Urothelium cell line (cell line): ENCODE measurements at regions not wholly inside any gene's neighbourhood (a gene's known extent, or its start where the extent isn't known, plus 50 kb on each side); places are given as distances from the start of the nearest gene placed in this dataset.

Experiments used
- DNase-seq: peaks from one replicate; pipeline ENCODE4 v3.0.0; 2011; ENCODE audit warnings: low spot score, mixed read lengths
- FAIRE-seq: peaks from 2 replicates; lab custom pipeline; 2011; peaks lifted over from hg19 to GRCh38; lab: Jason Lieb, UNC

GRCh38 chrX:39164212-39164611 lies 363.0 kb downstream of the MID1IP1 start:
- no peak for FAIRE-seq
- DNase-seq: no peak

GRCh38 chrX:39165185-39165584 lies 363.9 kb downstream of the MID1IP1 start:
- no peak for DNase-seq
- FAIRE-seq: no peak

GRCh38 chrX:39165773-39166172 lies 364.5 kb downstream of the MID1IP1 start:
- no peak for DNase-seq
- FAIRE-seq: no peak

- DNase-seq (no peak), FAIRE-seq (no peak)
Measured at GRCh38 chrX:39167791-39168190, 366.5 kb downstream of the MID1IP1 start.

- FAIRE-seq: no peak
- no peak for DNase-seq
Measured at GRCh38 chrX:39168609-39169008, 367.4 kb downstream of the MID1IP1 start.

- FAIRE-seq (no peak), DNase-seq (no peak)
Measured at GRCh38 chrX:39169976-39170375, 368.7 kb downstream of the MID1IP1 start.

GRCh38 chrX:39170464-39170863 lies 369.2 kb downstream of the MID1IP1 start:
- no peak for DNase-seq
- no peak for FAIRE-seq

GRCh38 chrX:39171686-39172085 lies 370.4 kb downstream of the MID1IP1 start:
- DNase-seq (no peak), FAIRE-seq (no peak)

GRCh38 chrX:39174241-39174771 lies 373.0 kb downstream of the MID1IP1 start:
- DNase-seq: no peak
- no peak for FAIRE-seq

- no peak for DNase-seq
Measured at GRCh38 chrX:39174772-39175417, 373.6 kb downstream of the MID1IP1 start.

GRCh38 chrX:39175418-39176057 lies 374.3 kb downstream of the MID1IP1 start:
- FAIRE-seq (no peak), DNase-seq (no peak)

More at GRCh38 chrX:39174772-39175417, 373.6 kb downstream of the MID1IP1 start:
- FAIRE-seq: no peak

GRCh38 chrX:39176105-39176504 lies 374.8 kb downstream of the MID1IP1 start:
- DNase-seq: no peak
- no peak for FAIRE-seq

GRCh38 chrX:39189431-39189830 lies 388.2 kb downstream of the MID1IP1 start:
- no peak for FAIRE-seq

GRCh38 chrX:39194673-39195072 lies 393.4 kb downstream of the MID1IP1 start:
- FAIRE-seq: no peak
- no peak for DNase-seq

More at GRCh38 chrX:39189431-39189830, 388.2 kb downstream of the MID1IP1 start:
- no peak for DNase-seq

GRCh38 chrX:39195156-39195555 lies 393.9 kb downstream of the MID1IP1 start:
- no peak for DNase-seq
- no peak for FAIRE-seq

- DNase-seq (peak; percentile 75), FAIRE-seq (no peak)
Measured at GRCh38 chrX:39196192-39197102, 395.2 kb downstream of the MID1IP1 start.

GRCh38 chrX:39199429-39199828 lies 398.2 kb downstream of the MID1IP1 start:
- FAIRE-seq (no peak), DNase-seq (no peak)

- peak; percentile 14 for DNase-seq
- FAIRE-seq: no peak
Measured at GRCh38 chrX:39201305-39201990, 400.2 kb downstream of the MID1IP1 start.

- FAIRE-seq: no peak
- DNase-seq: no peak
Measured at GRCh38 chrX:39202641-39203040, 401.4 kb downstream of the MID1IP1 start.

GRCh38 chrX:39203427-39203826 lies 402.2 kb downstream of the MID1IP1 start:
- FAIRE-seq (no peak), DNase-seq (no peak)

- no peak for DNase-seq
- no peak for FAIRE-seq
Measured at GRCh38 chrX:39204353-39204752, 403.1 kb downstream of the MID1IP1 start.
